DND-41 (cell line): ENCODE measurements at regions not wholly inside any gene's neighbourhood (a gene's known extent, or its start where the extent isn't known, plus 50 kb on each side); places are given as distances from the start of the nearest gene placed in this dataset.

ENCODE experiments used
- ATAC-seq: fragments of 200-7000 bp; cut with Tn5 transposase; 3 replicates; pipeline ENCODE4 v1.9.1; 2021; ENCODE audit warnings: low read depth; ENCODE audit not compliant: insufficient read depth
- DNase-seq: peaks from one replicate; pipeline ENCODE4 v3.0.0-alpha.2; 2020
- H2AFZ ChIP-seq: 2 replicates; pipeline ENCODE4 v1.6.0; 2012; ENCODE audit warnings: low read depth, low read length
- H3K27ac ChIP-seq: 2 replicates; pipeline ENCODE4 v1.5.1; 2012; ENCODE audit warnings: low read length, inconsistent platforms
- H3K27me3 ChIP-seq: fragments of 200-600 bp; sonication (generic); 2 replicates; pipeline ENCODE4 v1.6.0; 2012; ENCODE audit warnings: low read length, mild to moderate bottlenecking, inconsistent platforms; ENCODE audit not compliant: insufficient read depth, poor library complexity
- H3K36me3 ChIP-seq: 2 replicates; pipeline ENCODE4 v1.5.1; 2012; ENCODE audit warnings: low read length, inconsistent platforms; ENCODE audit not compliant: insufficient read depth
- H3K4me1 ChIP-seq: 2 replicates; pipeline ENCODE4 v1.5.1; 2012; ENCODE audit warnings: mild to moderate bottlenecking, low read length; ENCODE audit not compliant: insufficient read depth
- H3K4me2 ChIP-seq: 2 replicates; pipeline ENCODE4 v1.6.0; 2012; ENCODE audit warnings: mild to moderate bottlenecking, moderate library complexity, low read length, inconsistent platforms; ENCODE audit not compliant: insufficient read depth
- H3K4me3 ChIP-seq, 2 experiments: fragments of 200-600 bp in 1 of 2; shearing (Covaris generic) in 1 of 2; 2 replicates each; pipeline ENCODE4 v1.5.1; 2012 to 2016; ENCODE audit warnings: inconsistent platforms in 2 of 2, low read length in 2 of 2, mild to moderate bottlenecking in 2 of 2, low read depth in 1 of 2, moderate library complexity in 1 of 2
- H3K79me2 ChIP-seq: 2 replicates; pipeline ENCODE4 v1.6.0; 2012; ENCODE audit warnings: low read length, inconsistent platforms; ENCODE audit not compliant: insufficient read depth
- H3K9ac ChIP-seq: 2 replicates; pipeline ENCODE4 v1.6.0; 2012; ENCODE audit warnings: low read depth, mild to moderate bottlenecking, inconsistent platforms, low read length, moderate library complexity
- H3K9me3 ChIP-seq: 2 replicates; pipeline ENCODE4 v1.5.1; 2012; ENCODE audit warnings: low read length, moderate library complexity, mild to moderate bottlenecking, inconsistent platforms; ENCODE audit not compliant: insufficient read depth, severe bottlenecking
- H4K20me1 ChIP-seq: 2 replicates; pipeline ENCODE4 v1.6.0; 2012; ENCODE audit warnings: low read length; ENCODE audit not compliant: insufficient read depth
- EZH2 ChIP-seq: IDR thresholded peaks from 3 replicates; pipeline ENCODE4 v1.6.1; 2012; ENCODE audit warnings: borderline replicate concordance, low read depth, mild to moderate bottlenecking, moderate library complexity, low read length, inconsistent platforms; ENCODE audit not compliant: severe bottlenecking
- TF ChIP-seq, protein P1 (sequence below): IDR thresholded peaks from 2 replicates; pipeline ENCODE4 v1.5.1; 2012; ENCODE audit warnings: borderline replicate concordance, low read length, moderate library complexity, mild to moderate bottlenecking; ENCODE audit not compliant: poor library complexity, severe bottlenecking; ENCODE audit errors: extremely low read depth

DNA sequence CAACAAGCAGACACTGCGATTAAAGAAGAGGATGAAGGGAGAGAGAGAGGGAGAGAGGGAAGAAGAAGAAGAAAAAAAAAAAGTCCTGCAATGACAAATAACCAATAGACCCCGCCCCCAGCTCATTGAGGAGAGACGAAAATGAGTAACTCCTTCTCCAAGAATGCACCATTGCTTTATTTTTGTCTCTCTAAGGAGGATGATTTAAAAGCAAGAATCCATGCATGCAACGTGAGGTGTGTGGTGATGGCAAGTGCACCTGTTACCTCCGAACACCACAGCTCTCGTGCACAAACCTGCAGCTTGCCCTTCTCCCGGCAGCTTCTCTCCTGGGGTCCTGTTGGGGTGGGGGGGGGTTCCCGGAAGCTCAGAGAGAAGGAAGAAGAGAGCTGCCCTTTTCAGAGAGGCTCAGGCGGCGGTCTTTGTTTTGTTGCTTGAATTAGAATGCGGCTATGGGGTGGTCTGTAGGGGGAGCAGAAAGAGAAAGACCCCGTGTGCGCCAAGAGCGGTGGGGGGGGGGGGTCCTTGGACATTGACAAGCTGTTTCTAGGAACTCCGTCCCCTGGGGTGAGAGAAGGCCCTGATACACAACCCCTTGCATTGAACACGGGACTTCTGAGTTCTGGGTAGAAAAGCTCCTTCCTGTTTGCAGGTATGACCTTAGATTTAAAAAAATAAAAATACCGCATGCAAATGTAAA lies 100.7 kb downstream of the CRLF2 start:
- no peaks in the 10 kb centered on the region for H4K20me1 ChIP-seq
- H3K36me3 ChIP-seq = no peaks in the 10 kb centered on the region
- H3K79me2 ChIP-seq = no peaks in the 10 kb centered on the region
- DNase-seq = no peak
- ATAC-seq = no peak
- H3K9ac ChIP-seq = no peak overlapping the region
- H3K4me1 ChIP-seq = no peaks in the 10 kb centered on the region
- TF ChIP-seq, protein P1, sequence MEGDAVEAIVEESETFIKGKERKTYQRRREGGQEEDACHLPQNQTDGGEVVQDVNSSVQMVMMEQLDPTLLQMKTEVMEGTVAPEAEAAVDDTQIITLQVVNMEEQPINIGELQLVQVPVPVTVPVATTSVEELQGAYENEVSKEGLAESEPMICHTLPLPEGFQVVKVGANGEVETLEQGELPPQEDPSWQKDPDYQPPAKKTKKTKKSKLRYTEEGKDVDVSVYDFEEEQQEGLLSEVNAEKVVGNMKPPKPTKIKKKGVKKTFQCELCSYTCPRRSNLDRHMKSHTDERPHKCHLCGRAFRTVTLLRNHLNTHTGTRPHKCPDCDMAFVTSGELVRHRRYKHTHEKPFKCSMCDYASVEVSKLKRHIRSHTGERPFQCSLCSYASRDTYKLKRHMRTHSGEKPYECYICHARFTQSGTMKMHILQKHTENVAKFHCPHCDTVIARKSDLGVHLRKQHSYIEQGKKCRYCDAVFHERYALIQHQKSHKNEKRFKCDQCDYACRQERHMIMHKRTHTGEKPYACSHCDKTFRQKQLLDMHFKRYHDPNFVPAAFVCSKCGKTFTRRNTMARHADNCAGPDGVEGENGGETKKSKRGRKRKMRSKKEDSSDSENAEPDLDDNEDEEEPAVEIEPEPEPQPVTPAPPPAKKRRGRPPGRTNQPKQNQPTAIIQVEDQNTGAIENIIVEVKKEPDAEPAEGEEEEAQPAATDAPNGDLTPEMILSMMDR = no peak
- no peak for TF ChIP-seq EZH2
- no peak overlapping the region for H3K4me3 ChIP-seq
- H3K4me2 ChIP-seq = no peak overlapping the region
- no peaks in the 10 kb centered on the region for H3K27me3 ChIP-seq
- H3K27ac ChIP-seq = no peak overlapping the region
- H2AFZ ChIP-seq = no peak overlapping the region
- H3K9me3 ChIP-seq = peaks cover 6% of the 10 kb centered on the region

DNA sequence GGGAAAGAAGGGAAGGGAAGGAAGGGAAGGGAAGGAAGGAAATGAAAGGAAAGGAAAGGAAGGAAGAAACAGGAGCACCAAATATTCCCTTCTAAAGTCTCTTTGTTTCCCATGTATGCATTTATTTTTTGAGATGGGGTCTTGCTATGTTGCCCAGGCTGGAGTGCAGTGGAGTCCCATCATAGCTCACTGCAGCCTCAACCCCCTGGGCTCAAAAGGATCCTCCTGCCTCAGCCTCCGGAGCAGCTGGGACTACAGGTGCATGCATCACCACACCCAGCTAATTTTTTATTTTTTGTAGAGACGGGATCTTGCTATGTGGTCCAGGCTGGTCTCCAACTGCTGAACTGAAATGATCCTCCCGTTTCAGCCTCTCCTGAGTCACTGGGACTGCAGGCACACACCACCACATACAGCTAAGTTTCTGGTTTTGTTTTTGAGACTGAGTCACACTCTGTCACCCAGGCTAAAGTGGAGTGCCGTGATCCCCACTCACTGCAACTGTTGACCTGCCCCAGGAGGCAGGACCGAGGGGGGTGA lies 102.8 kb downstream of the CRLF2 start:
- Histone ChIP-seq H3K9ac (no peak overlapping the region), H3K27ac (no peak overlapping the region), H3K36me3 (no peaks in the 10 kb centered on the region), H3K4me2 (no peak overlapping the region), H2AFZ (no peak overlapping the region), H3K4me3 (no peak overlapping the region), H3K79me2 (no peaks in the 10 kb centered on the region), H3K27me3 (no peaks in the 10 kb centered on the region), H3K9me3 (peaks cover 6% of the 10 kb centered on the region), H4K20me1 (no peaks in the 10 kb centered on the region), H3K4me1 (no peaks in the 10 kb centered on the region)
- TF ChIP-seq, protein P1 = no peak
- no peak for TF ChIP-seq EZH2
- no peak for DNase-seq
- ATAC-seq = no peak

DNA sequence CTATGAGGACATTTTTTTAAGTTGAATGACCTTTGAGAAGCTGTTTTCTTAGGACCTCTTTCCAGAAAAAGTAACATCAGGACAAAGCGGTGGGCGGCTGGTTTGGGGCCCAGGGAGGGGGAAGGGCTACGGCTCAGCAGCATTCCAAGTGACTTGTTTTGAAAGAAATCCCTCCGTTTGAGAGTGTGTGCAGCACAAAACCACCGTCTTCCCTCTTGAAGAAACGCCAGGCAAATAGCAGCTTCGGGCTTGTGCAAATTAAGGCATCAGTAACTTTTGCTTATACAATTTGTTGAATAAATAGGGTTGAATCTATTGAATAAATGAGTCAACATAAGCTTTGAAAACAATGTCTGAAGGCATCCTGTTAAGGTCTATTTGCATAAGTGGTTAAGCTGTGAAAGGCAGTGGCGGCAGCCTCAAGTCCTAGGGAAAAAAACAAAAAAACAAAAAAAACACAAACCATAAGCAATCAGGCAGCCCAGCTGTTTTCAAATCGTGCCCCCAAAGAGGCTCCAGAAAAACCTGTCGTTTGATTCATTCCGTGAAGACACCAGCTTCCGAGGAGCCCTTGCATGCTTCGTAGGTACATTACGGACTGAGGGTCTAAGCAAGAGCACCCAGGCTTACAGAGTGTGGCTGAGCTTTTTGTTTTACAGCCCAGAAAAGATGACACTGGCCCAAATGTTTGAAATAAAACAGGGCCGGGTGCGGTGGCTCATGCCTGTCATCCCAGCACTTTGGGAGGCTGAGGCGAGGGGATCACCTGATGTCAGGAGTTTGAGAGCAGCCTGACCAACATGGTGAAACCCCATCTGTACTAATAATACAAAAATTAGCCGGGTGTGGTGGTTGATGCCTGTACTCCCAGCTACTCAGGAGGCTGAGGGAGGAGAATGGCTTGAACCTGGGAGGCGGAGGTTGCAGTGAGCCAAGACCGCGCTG lies 103.7 kb downstream of the CRLF2 start:
- Histone ChIP-seq H4K20me1 (no peaks in the 10 kb centered on the region), H3K27ac (no peak overlapping the region), H2AFZ (no peak overlapping the region), H3K36me3 (no peaks in the 10 kb centered on the region), H3K4me3 (no peak overlapping the region), H3K9me3 (peaks cover 6% of the 10 kb centered on the region), H3K27me3 (no peaks in the 10 kb centered on the region), H3K9ac (no peak overlapping the region), H3K4me2 (no peak overlapping the region), H3K4me1 (no peaks in the 10 kb centered on the region), H3K79me2 (no peaks in the 10 kb centered on the region)
- DNase-seq = no peak
- no peak for TF ChIP-seq EZH2
- TF ChIP-seq, protein P1 = no peak
- no peak for ATAC-seq
